NT2/D1 (cell line): ENCODE measurements at regions not wholly inside any gene's neighbourhood (a gene's known extent, or its start where the extent isn't known, plus 50 kb on each side); places are given as distances from the start of the nearest gene placed in this dataset.

ENCODE experiments used
- DNase-seq: peaks from one replicate; pipeline ENCODE4 v3.0.0-alpha.2; 2011; ENCODE audit warnings: low read depth, low spot score
- H3K27me3 ChIP-seq: 2 replicates; pipeline ENCODE4 v1.6.0; 2011; ENCODE audit warnings: mild to moderate bottlenecking; ENCODE audit not compliant: insufficient read length, insufficient read depth
- H3K36me3 ChIP-seq: 2 replicates; pipeline ENCODE4 v1.6.1; 2011; ENCODE audit warnings: mild to moderate bottlenecking, low read length, mixed read lengths; ENCODE audit not compliant: insufficient read depth, insufficient read length
- H3K4me1 ChIP-seq: 2 replicates; pipeline ENCODE4 v1.5.1; 2011; ENCODE audit not compliant: insufficient read depth, insufficient read length
- H3K4me3 ChIP-seq: 2 replicates; pipeline ENCODE4 v1.5.1; 2011; ENCODE audit warnings: low read depth; ENCODE audit not compliant: insufficient read length
- H3K9ac ChIP-seq: 2 replicates; pipeline ENCODE4 v1.6.0; 2011; ENCODE audit warnings: low read depth; ENCODE audit not compliant: insufficient read length
- H3K9me3 ChIP-seq: 2 replicates; pipeline ENCODE4 v1.5.1; 2011; ENCODE audit warnings: mild to moderate bottlenecking, low read length; ENCODE audit not compliant: insufficient read depth
- SUZ12 ChIP-seq: IDR thresholded peaks from 2 replicates; pipeline ENCODE4 v1.6.1; 2011; ENCODE audit not compliant: insufficient read length, insufficient read depth; ENCODE audit errors: extremely low read depth
- YY1 ChIP-seq: IDR thresholded peaks from 2 replicates; pipeline ENCODE4 v1.6.1; 2011; ENCODE audit not compliant: insufficient read length, insufficient read depth
- ZNF274 ChIP-seq: IDR thresholded peaks from 2 replicates; pipeline ENCODE4 v1.6.1; 2011; ENCODE audit warnings: mild to moderate bottlenecking, low read depth, low read length

- DNase-seq: no peak
- no peak overlapping the region for H3K4me3 ChIP-seq
- TF ChIP-seq YY1: no peak
- TF ChIP-seq ZNF274: no peak
- TF ChIP-seq SUZ12: no peak
- no peaks in the 10 kb centered on the region for H3K36me3 ChIP-seq
- no peaks in the 10 kb centered on the region for H3K27me3 ChIP-seq
- peaks cover 6% of the 10 kb centered on the region for H3K4me1 ChIP-seq
- H3K9me3 ChIP-seq: no peaks in the 10 kb centered on the region
- H3K9ac ChIP-seq: no peak overlapping the region
Observed at GRCh38 chr10:71134732-71135211, 77.6 kb upstream of the UNC5B start.

GRCh38 chr10:71135236-71135635, 77.1 kb upstream of the UNC5B start:
- Histone ChIP-seq H3K4me1 (peaks cover 6% of the 10 kb centered on the region), H3K4me3 (no peak overlapping the region), H3K9ac (no peak overlapping the region), H3K27me3 (no peaks in the 10 kb centered on the region), H3K36me3 (no peaks in the 10 kb centered on the region), H3K9me3 (no peaks in the 10 kb centered on the region)
- DNase-seq: no peak
- TF ChIP-seq SUZ12 (no peak), ZNF274 (no peak), YY1 (no peak)

DNA sequence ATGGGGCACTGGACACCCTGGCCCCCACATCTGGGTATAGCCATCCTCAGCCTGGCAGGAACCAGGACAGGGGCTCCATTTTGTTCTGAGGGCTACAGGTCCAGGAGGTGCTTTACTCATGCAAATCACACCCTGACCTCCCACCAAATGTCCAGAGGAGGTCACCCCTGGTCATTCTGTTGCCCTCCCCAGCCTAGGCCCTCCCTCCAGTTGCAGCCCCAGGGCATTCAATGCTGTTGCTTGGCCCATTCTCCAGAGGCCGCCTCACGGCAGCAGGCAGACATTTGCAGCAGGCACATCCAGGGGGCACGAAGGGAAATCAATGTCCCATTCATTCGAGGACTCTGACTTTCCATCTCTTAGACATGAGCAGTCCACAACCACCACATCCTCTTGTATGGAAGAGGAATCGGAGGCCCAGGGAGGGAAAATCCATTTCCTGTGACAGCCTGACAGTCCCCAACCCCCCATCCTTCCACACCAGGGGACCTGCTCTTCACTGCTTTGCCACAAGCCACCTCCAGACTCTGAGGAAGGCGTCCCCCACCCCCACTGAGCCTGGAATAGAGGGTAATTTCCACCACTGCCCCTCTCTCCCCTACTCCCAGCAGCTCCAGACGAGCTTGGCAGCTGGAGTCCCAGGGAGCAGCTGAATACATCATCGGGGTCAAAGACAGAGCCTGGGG, 76.2 kb upstream of the UNC5B start:
- H3K36me3 ChIP-seq: no peaks in the 10 kb centered on the region
- H3K9ac ChIP-seq: no peak overlapping the region
- no peak overlapping the region for H3K4me3 ChIP-seq
- H3K27me3 ChIP-seq: no peaks in the 10 kb centered on the region
- no peaks in the 10 kb centered on the region for H3K9me3 ChIP-seq
- no peak for DNase-seq
- TF ChIP-seq ZNF274 (no peak), YY1 (no peak), SUZ12 (no peak)
- peaks cover 6% of the 10 kb centered on the region for H3K4me1 ChIP-seq

- H3K36me3 ChIP-seq: no peaks in the 10 kb centered on the region
- peaks cover 6% of the 10 kb centered on the region for H3K4me1 ChIP-seq
- H3K9ac ChIP-seq: no peak overlapping the region
- H3K9me3 ChIP-seq: no peaks in the 10 kb centered on the region
- H3K4me3 ChIP-seq: no peak overlapping the region
- DNase-seq: no peak
- TF ChIP-seq ZNF274: no peak
- H3K27me3 ChIP-seq: peaks cover 3% of the 10 kb centered on the region
Observed at GRCh38 chr10:71137701-71138100, 74.7 kb upstream of the UNC5B start.

DNA sequence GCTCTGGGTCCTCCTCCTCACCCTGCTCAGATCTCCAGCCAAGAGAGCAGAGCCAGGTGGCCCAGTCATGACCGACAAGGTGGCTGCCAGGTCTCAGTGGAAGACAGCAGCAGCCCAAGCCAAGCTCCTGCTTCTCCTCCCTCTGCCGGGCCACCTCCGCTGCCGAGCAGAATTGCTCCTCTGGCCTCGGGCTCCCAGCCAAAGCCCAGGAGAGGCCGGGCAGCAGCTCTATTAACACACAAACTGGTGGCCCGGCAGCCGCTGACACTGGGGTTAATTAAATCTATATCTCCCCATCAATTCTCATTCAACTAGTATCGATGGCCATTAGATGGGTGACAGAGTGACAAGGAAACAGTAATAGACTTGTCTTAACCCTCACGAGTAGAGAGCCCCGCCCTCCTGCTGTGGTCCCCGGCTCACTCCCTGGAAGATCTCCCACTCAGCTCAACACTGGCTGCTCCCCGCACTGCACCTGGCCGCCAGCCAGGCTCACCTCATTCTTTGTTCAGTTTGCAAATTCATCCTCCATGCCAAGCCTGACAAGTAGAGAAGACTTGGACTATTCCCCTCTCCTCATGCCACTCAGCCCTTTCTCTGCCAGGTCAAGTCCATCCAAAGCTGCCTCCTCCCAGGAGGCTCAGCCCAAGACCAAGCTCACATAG, 74.1 kb upstream of the UNC5B start:
- no peak for DNase-seq
- peaks cover 6% of the 10 kb centered on the region for H3K4me1 ChIP-seq
- peaks cover 3% of the 10 kb centered on the region for H3K27me3 ChIP-seq
- H3K4me3 ChIP-seq: no peak overlapping the region
- no peak for TF ChIP-seq ZNF274
- TF ChIP-seq SUZ12: no peak
- TF ChIP-seq YY1: no peak
- H3K9ac ChIP-seq: no peak overlapping the region
- H3K36me3 ChIP-seq: no peaks in the 10 kb centered on the region
- H3K9me3 ChIP-seq: no peaks in the 10 kb centered on the region

DNA sequence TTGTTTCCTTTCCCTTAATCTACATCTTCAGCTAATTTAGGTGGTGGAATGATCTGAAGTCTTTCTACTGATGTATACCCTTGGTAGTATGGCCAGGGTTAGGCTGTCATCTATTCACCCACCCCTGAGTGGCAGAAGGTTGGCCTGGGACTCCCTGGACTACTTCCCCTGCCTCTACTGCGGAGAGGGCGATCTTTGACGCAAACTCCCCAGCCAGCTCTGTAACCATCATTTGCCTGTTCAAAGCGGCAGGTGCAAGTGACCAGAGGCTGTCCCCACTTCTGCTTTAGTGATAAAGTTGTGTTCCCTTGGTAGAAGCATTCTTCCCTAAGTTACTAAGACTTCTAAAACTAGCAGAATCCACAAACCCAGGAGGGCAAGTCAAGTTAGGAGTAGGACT, 70.8 kb upstream of the UNC5B start:
- TF ChIP-seq ZNF274: no peak
- no peak for TF ChIP-seq YY1
- no peak for TF ChIP-seq SUZ12
- no peak overlapping the region for H3K4me3 ChIP-seq
- H3K27me3 ChIP-seq: peaks cover 3% of the 10 kb centered on the region
- no peaks in the 10 kb centered on the region for H3K9me3 ChIP-seq
- no peaks in the 10 kb centered on the region for H3K4me1 ChIP-seq
- no peaks in the 10 kb centered on the region for H3K36me3 ChIP-seq
- no peak for DNase-seq
- H3K9ac ChIP-seq: no peak overlapping the region

DNA sequence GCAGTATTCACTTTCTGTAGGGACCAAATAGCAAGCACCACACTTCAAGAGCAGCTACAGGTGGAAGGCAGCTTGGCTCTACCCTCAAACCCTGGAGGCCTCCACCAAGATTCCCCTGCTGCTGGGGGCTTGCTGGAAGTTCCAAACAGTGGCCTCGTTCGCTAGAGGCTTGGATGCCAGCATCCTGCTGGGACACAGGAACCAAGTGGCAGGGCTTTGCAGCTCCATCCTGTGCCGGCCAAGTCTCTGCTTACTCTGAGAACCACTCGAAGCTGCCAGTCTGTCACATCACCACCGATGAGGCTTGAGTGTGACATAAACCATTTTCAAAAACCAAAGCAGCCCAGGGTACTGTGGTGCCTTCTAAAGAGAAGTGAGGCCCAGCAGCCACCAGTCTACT, 69.2 kb upstream of the UNC5B start:
- TF ChIP-seq SUZ12 (no peak), YY1 (no peak), ZNF274 (no peak)

More for the DNA sequence above, 69.2 kb upstream of the UNC5B start:
- Histone ChIP-seq H3K36me3 (no peaks in the 10 kb centered on the region), H3K4me3 (no peak overlapping the region), H3K9ac (no peak overlapping the region), H3K27me3 (peaks cover 5% of the 10 kb centered on the region), H3K4me1 (no peaks in the 10 kb centered on the region), H3K9me3 (no peaks in the 10 kb centered on the region)
- DNase-seq: no peak
